K562 (cell line): ENCODE measurements at regions not wholly inside any gene's neighbourhood (a gene's known extent, or its start where the extent isn't known, plus 50 kb on each side); places are given as distances from the start of the nearest gene placed in this dataset.

Experiments
- ATAC-seq: fragments of 200-7000 bp; cut with Tn5 transposase; 3 replicates; pipeline ENCODE4 v1.9.1; 2020; ENCODE audit warnings: moderate library complexity
- BruUV-seq: library from RNA; stranded (reverse); fragments of 400-500 nt; replicated peaks from 2 replicates; lab custom pipeline; 2021; lab: Mats Ljungman, UMichigan
- CTCF ChIA-PET: fragments of 300-600 bp; formaldehyde crosslinking; extraction: SDS; loops from one replicate; lab custom pipeline; 2021; ENCODE audit warnings: low intra/inter-chr PET ratio; lab: Yijun Ruan, JAX
- POLR2A ChIA-PET: fragments of 300-600, 350-650 bp; sonication (Branson Sonifier 250); formaldehyde crosslinking; extraction: SDS; loops from one replicate; lab custom pipeline; 2021; ENCODE audit warnings: antibody characterized with exemption, inconsistent platforms; lab: Yijun Ruan, JAX
- DNase-seq, 4 experiments: peaks; one replicate each; pipeline versions ENCODE4 v3.0.0 to v3.0.0-alpha.2; 2011 to 2018; ENCODE audit warnings: low spot score in 3 of 4, mixed read lengths in 3 of 4; ENCODE audit errors: extremely low read depth in 1 of 4
- FAIRE-seq: peaks from 2 replicates; lab custom pipeline; 2011; peaks lifted over from hg19 to GRCh38; lab: Jason Lieb, UNC
- H2AFZ ChIP-seq: 2 replicates; pipeline ENCODE4 v1.6.0; 2011; ENCODE audit warnings: low read depth, low read length, control low read depth, inconsistent platforms
- H3K27ac ChIP-seq: fragments of 200-600 bp; 3 replicates; pipeline ENCODE4 v1.8.0; 2011; ENCODE audit warnings: low read depth, mild to moderate bottlenecking, control low read depth, inconsistent platforms, low read length, moderate library complexity, mixed read lengths; ENCODE audit errors: extremely low read depth
- H3K27me3 ChIP-seq, 2 experiments: fragments of 300-600 bp in 1 of 2; 2 replicates in 1 of 2; 3 replicates in 1 of 2; pipeline versions ENCODE4 v1.6.0 to v1.8.0; 2011; ENCODE audit warnings: inconsistent platforms in 2 of 2, low read length in 2 of 2, mild to moderate bottlenecking in 1 of 2, mixed read lengths in 1 of 2, moderate library complexity in 1 of 2; ENCODE audit not compliant: control insufficient read depth in 2 of 2, insufficient read depth in 2 of 2
- H3K36me3 ChIP-seq: fragments of 300-600 bp; 3 replicates; pipeline ENCODE4 v1.8.0; 2011; ENCODE audit warnings: mild to moderate bottlenecking, low read length, inconsistent platforms; ENCODE audit not compliant: control insufficient read depth, insufficient read depth
- H3K4me1 ChIP-seq, 2 experiments: fragments of 200-600 bp in 1 of 2; replicated peaks in 1 of 2; 2 replicates in 1 of 2; 3 replicates in 1 of 2; pipeline versions ENCODE4 v1.5.1 to v1.8.0; 2011; ENCODE audit warnings: inconsistent platforms in 2 of 2, low read length in 2 of 2, mild to moderate bottlenecking in 1 of 2, mixed read lengths in 1 of 2, moderate library complexity in 1 of 2; ENCODE audit not compliant: control insufficient read depth in 2 of 2, insufficient read depth in 2 of 2
- H3K4me2 ChIP-seq: 2 replicates; pipeline ENCODE4 v1.6.1; 2011; ENCODE audit warnings: low read length, control low read depth, inconsistent platforms, mixed read lengths; ENCODE audit not compliant: insufficient read depth
- H3K4me3 ChIP-seq: fragments of 200-600 bp; sonication (generic), shearing (Covaris generic); 2 replicates; pipeline ENCODE4 v1.5.1; 2016; ENCODE audit warnings: control low read depth, inconsistent platforms
- H3K79me2 ChIP-seq: fragments of 200-600 bp; 3 replicates; pipeline ENCODE4 v1.8.0; 2011; ENCODE audit warnings: low read length, inconsistent platforms; ENCODE audit not compliant: control insufficient read depth, insufficient read depth
- H3K9ac ChIP-seq, 2 experiments: 2 replicates each; pipeline versions ENCODE4 v1.6.0 to v1.6.1; 2011; ENCODE audit warnings: low read depth in 2 of 2, low read length in 2 of 2, control low read depth in 1 of 2, inconsistent platforms in 1 of 2, mild to moderate bottlenecking in 1 of 2, mixed read lengths in 1 of 2; ENCODE audit not compliant: insufficient read depth in 1 of 2
- H3K9me1 ChIP-seq: one replicate; pipeline ENCODE4 v1.6.0; 2011; ENCODE audit warnings: inconsistent platforms, mild to moderate bottlenecking, low read length, moderate library complexity; ENCODE audit not compliant: control insufficient read depth, insufficient read depth
- H3K9me3 ChIP-seq: replicated peaks from 2 replicates; pipeline ENCODE4 v1.5.1; 2011; ENCODE audit warnings: low read depth, low read length, inconsistent platforms; ENCODE audit not compliant: control insufficient read depth, insufficient read depth
- H4K20me1 ChIP-seq: replicated peaks from 2 replicates; pipeline ENCODE4 v1.6.1; 2011; ENCODE audit warnings: low read length, inconsistent platforms, mixed read lengths; ENCODE audit not compliant: control insufficient read depth, insufficient read depth
- ARID1B ChIP-seq: fragments of 450-650 bp; IDR thresholded peaks from 2 replicates; pipeline ENCODE4 v1.6.1; 2016; ENCODE audit warnings: antibody characterized with exemption, mild to moderate bottlenecking, inconsistent platforms
- CAMTA2 ChIP-seq: fragments of 250-450 bp; sonication (Bioruptor Pico); conservative IDR thresholded peaks from 2 replicates; pipeline ENCODE4 v1.5.1; 2022
- NRF1 ChIP-seq, 2 experiments: fragments of 450-650 bp; IDR thresholded peaks in 1 of 2; conservative IDR thresholded peaks in 1 of 2; 2 replicates each; pipeline ENCODE4 v1.6.1; 2014; ENCODE audit warnings: mild to moderate bottlenecking in 2 of 2
- SREBF2 ChIP-seq: sonication (generic); formaldehyde crosslinking; IDR thresholded peaks from 2 replicates; pipeline ENCODE4 v1.4.0; 2020; ENCODE audit warnings: mild to moderate bottlenecking, missing genetic modification reagents
- TOE1 ChIP-seq, 2 experiments: fragments of 450-650 bp in 1 of 2; sonication (generic) in 1 of 2; formaldehyde crosslinking in 1 of 2; IDR thresholded peaks; 2 replicates each; pipeline versions ENCODE4 v1.7.1 to v1.8.0; 2016 to 2022; ENCODE audit warnings: borderline replicate concordance in 2 of 2, mild to moderate bottlenecking in 2 of 2, antibody characterized with exemption in 1 of 2, inconsistent platforms in 1 of 2, low read depth in 1 of 2, missing genetic modification reagents in 1 of 2, moderate library complexity in 1 of 2
- ZNF280A ChIP-seq: fragments of 450-650 bp; IDR thresholded peaks from 2 replicates; pipeline ENCODE4 v1.6.1; 2018; ENCODE audit warnings: mild to moderate bottlenecking, low read depth; ENCODE audit not compliant: partially characterized antibody
- ZNF347 ChIP-seq: fragments of 450-650 bp; formaldehyde crosslinking; IDR thresholded peaks from 2 replicates; pipeline ENCODE4 v1.4.0; 2020; ENCODE audit warnings: low read depth, mild to moderate bottlenecking, moderate library complexity
- ZNF717 ChIP-seq: fragments of 250-450 bp; sonication (Bioruptor Pico); IDR thresholded peaks from 2 replicates; pipeline ENCODE4 v1.5.0; 2021
- WGBS: fragments of 100-300 bp; shearing (Covaris generic); methylation state at CpG from one replicate; pipeline ENCODE4 v1.1.6; 2016; ENCODE audit warnings: low coverage, mixed read lengths; ENCODE audit not compliant: insufficient coverage; ENCODE audit errors: missing lambda C conversion rate; 5-methylcytosine and 5-hydroxymethylcytosine counted together
- in situ Hi-C: fragments of 300-500 bp; cut with MboI; formaldehyde crosslinking; loops from 4 replicates; pipeline ENCODE4 v1.15.0; 2018; ENCODE audit warnings: inconsistent platforms, mixed read lengths
- intact Hi-C: fragments of 100-400 bp; cut with micrococcal nuclease; formaldehyde crosslinking; loops from 2 replicates; pipeline ENCODE4 v1.14.2; 2022
- TF ChIP-seq, protein P1 (sequence below): fragments of 450-650 bp; IDR thresholded peaks from 2 replicates; pipeline ENCODE4 v1.7.1; 2018; ENCODE audit warnings: mild to moderate bottlenecking, low read depth; ENCODE audit not compliant: partially characterized antibody
- TF ChIP-seq, protein P2 (sequence below): sonication (generic); formaldehyde crosslinking; IDR thresholded peaks from 2 replicates; pipeline ENCODE4 v1.8.0; 2022; ENCODE audit warnings: missing genetic modification reagents, mild to moderate bottlenecking, borderline replicate concordance
- TF ChIP-seq, protein P3 (sequence below): IDR thresholded peaks from 2 replicates; pipeline ENCODE4 v1.6.1; 2012; ENCODE audit warnings: low read depth, low read length, improper control_type of control experiment, borderline replicate concordance

DNA sequence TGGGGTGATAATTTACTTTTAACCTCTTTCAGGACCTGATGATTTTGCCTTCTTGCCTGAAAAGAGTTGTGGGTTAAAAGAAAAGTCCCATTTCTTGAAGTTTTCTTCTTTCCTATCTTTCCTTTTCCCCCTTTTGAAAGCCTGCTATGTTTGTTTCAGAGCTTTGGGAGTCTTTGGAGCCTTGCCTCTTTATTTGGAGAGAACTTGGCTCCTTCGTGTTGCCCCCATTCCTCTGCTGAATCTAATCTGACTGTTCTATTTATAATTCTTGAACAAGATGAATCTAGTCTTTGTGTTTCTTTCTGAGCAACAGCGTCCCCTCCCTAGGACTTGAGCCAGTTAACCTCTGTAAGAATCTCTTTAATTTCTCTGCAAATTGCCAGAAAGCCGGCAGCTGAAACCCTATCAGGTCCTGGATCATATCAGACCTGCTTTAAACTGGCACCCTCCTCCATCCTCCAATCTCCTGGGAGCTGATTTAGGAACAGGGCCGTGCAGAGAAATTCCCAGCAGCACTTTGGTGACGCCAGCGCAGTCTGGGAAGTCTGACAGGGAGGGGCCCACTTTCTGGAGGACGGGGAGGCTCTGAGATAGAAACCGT is 289.1 kb upstream of the SORL1-AS1 start (continued):
- TF ChIP-seq, protein P1, sequence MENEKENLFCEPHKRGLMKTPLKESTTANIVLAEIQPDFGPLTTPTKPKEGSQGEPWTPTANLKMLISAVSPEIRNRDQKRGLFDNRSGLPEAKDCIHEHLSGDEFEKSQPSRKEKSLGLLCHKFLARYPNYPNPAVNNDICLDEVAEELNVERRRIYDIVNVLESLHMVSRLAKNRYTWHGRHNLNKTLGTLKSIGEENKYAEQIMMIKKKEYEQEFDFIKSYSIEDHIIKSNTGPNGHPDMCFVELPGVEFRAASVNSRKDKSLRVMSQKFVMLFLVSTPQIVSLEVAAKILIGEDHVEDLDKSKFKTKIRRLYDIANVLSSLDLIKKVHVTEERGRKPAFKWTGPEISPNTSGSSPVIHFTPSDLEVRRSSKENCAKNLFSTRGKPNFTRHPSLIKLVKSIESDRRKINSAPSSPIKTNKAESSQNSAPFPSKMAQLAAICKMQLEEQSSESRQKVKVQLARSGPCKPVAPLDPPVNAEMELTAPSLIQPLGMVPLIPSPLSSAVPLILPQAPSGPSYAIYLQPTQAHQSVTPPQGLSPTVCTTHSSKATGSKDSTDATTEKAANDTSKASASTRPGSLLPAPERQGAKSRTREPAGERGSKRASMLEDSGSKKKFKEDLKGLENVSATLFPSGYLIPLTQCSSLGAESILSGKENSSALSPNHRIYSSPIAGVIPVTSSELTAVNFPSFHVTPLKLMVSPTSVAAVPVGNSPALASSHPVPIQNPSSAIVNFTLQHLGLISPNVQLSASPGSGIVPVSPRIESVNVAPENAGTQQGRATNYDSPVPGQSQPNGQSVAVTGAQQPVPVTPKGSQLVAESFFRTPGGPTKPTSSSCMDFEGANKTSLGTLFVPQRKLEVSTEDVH: no peak
- no peak for TF ChIP-seq ARID1B
- TF ChIP-seq, all 486 proteins: peak for 0

DNA sequence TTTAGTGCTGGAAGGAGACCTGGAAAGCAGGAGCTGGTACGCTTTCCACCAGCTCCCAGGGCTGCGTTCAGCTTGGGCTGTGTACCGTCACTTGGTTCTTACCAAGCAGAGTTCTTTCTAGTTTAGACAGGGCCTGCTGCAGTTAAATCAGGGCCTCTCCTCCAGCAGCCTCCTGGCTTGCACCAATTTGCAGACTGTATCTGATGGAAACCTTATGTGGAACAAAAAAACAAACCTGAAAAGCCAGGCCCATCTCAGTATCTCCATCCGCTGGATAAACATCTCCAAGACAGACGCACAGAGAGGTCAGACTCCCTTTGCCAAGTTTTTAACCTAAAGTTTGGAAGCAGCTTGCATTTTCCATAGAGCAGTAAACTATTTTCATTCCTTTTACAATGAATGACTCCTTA is 288.6 kb upstream of the SORL1-AS1 start:
- BruUV-seq: no TSS peak
- FAIRE-seq (no peak), ATAC-seq (no peak), DNase-seq (no peak)
- H3K9me3 ChIP-seq: no peaks in the 10 kb centered on the region
- H4K20me1 ChIP-seq: no peaks in the 10 kb centered on the region
- no peaks in the 10 kb centered on the region for H3K36me3 ChIP-seq
- intact Hi-C loops (no loop called here), in situ Hi-C loops (no loop called here)
- no peak overlapping the region for H3K9ac ChIP-seq
- H3K27me3 ChIP-seq: no peaks in the 10 kb centered on the region
- WGBS: 2% methylated on average over 5 of the region's 5 CpGs
- H3K27ac ChIP-seq: no peak overlapping the region
- H3K9me1 ChIP-seq: no peaks in the 10 kb centered on the region
- ChIA-PET POLR2A (no interaction called here), CTCF (no interaction called here)
- no peak overlapping the region for H3K4me3 ChIP-seq
- H3K4me1 ChIP-seq: no peaks in the 10 kb centered on the region
- H3K4me2 ChIP-seq: no peak overlapping the region
- H2AFZ ChIP-seq: no peak overlapping the region
- no peaks in the 10 kb centered on the region for H3K79me2 ChIP-seq
- TF ChIP-seq TOE1 (IDR thresholded peaks at IDR 0.05; ENCODE audit: borderline replicate concordance) (no peak), TOE1 (CRISPR knock-in tag; IDR thresholded peaks at IDR 0.05; ENCODE audit: borderline replicate concordance, low read depth) (no peak), ZNF280A (no peak), CAMTA2 (CRISPR knock-in tag) (no peak), NRF1 (conservative IDR thresholded peaks at IDR 0.05 in 1 of 2, IDR thresholded peaks at IDR 0.05 in 1 of 2) (no peak), SREBF2 (CRISPR knock-in tag) (no peak), ZNF717 (CRISPR knock-in tag) (no peak), ZNF347 (CRISPR knock-in tag) (no peak)
- TF ChIP-seq, protein P2, sequence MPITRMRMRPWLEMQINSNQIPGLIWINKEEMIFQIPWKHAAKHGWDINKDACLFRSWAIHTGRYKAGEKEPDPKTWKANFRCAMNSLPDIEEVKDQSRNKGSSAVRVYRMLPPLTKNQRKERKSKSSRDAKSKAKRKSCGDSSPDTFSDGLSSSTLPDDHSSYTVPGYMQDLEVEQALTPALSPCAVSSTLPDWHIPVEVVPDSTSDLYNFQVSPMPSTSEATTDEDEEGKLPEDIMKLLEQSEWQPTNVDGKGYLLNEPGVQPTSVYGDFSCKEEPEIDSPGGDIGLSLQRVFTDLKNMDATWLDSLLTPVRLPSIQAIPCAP (CRISPR knock-in tag): no peak
- TF ChIP-seq, protein P3, sequence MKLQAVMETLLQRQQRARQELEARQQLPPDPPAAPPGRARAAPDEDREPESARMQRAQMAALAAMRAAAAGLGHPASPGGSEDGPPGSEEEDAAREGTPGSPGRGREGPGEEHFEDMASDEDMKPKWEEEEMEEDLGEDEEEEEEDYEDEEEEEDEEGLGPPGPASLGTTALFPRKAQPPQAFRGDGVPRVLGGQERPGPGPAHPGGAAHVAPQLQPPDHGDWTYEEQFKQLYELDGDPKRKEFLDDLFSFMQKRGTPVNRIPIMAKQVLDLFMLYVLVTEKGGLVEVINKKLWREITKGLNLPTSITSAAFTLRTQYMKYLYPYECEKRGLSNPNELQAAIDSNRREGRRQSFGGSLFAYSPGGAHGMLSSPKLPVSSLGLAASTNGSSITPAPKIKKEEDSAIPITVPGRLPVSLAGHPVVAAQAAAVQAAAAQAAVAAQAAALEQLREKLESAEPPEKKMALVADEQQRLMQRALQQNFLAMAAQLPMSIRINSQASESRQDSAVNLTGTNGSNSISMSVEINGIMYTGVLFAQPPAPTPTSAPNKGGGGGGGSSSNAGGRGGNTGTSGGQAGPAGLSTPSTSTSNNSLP: no peak
